ENCODE measurements at regions not wholly inside any gene's neighbourhood (a gene's known extent, or its start where the extent isn't known, plus 50 kb on each side); places are given as distances from the start of the nearest gene placed in this dataset.

DNA sequence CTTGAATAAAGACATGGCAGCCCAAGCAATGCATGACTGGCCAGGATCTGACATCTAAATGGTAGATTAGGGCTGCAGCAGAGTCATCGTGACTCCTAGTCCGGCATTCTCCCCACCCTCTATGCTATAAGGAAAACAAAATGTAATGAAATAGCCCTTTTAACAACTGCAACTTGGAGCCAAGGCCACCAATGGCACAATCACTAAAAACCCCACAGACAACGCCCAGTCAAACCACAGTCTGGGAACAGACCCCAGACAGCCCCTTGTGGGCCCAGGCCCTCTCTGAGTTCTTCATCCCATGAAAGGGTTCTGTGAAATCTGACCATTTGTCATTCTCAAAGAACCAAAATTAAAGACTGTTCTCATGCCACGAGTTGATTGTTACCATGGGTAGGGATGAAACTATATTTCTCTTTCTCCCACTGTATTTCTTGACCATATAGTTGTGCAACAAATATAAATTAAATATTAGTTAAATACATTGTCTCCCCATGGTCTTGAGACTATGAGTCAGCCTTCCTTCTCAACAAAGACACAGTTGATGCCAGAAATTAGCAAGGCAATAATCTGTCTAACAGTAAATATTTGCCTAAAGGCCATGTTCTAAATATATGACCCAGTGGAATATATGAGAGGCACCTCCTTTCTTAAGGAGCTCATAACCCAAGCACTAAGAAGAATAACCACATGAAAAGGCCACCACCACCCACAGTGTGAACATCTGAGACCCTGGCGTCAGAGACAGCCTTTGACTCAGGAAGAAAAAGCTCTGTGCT, 85.6 kb upstream of the SSTR4 start:
- Histone ChIP-seq H2AK9ac (replicated peaks; ENCODE audit: low read depth, low read length, poor library complexity) (no peak overlapping the region), H3K56ac (ENCODE audit: extremely low read depth, insufficient read depth, low read length) (no peak overlapping the region), H3K14ac (replicated peaks; ENCODE audit: low read depth, low read length) (no peak overlapping the region), H3K4me3 (ENCODE audit: insufficient read depth, low read depth, low read length) (no peak overlapping the region), H3K79me1 (ENCODE audit: low read depth in 1 of 2, low read length in 2 of 2) (no peaks in the 10 kb centered on the region), H4K8ac (ENCODE audit: low read depth in 2 of 2, low read length in 2 of 2) (no peak overlapping the region), H2BK5ac (ENCODE audit: low read depth, low read length, poor library complexity, severe bottlenecking) (no peak overlapping the region), H3K9me1 (ENCODE audit: insufficient read depth, low read length) (no peaks in the 10 kb centered on the region), H4K91ac (ENCODE audit: insufficient read depth, low read depth, low read length) (no peak overlapping the region), H2AFZ (replicated peaks; ENCODE audit: low read length, poor library complexity) (no peak overlapping the region), H2BK120ac (ENCODE audit: low read depth, low read length) (no peak overlapping the region), H3K23ac (ENCODE audit: low read depth, low read length) (no peak overlapping the region), H3K18ac (ENCODE audit: low read depth, low read length) (no peak overlapping the region), H2BK20ac (ENCODE audit: low read depth, low read length) (no peak overlapping the region), H3K4ac (ENCODE audit: low read depth, low read length) (no peak overlapping the region), H3K9ac (ENCODE audit: low read depth, low read length) (no peak overlapping the region), H2AK5ac (ENCODE audit: low read depth, low read length) (no peak overlapping the region), H3K27ac (ENCODE audit: insufficient read depth, low read length) (no peak overlapping the region), H3K9me3 (ENCODE audit: control insufficient read depth, insufficient read depth, low read length) (no peaks in the 10 kb centered on the region), H2BK15ac (ENCODE audit: low read depth, low read length) (no peak overlapping the region), H3K4me1 (ENCODE audit: control insufficient read depth, insufficient read depth, low read length) (no peaks in the 10 kb centered on the region), H3K36me3 (ENCODE audit: control insufficient read depth, insufficient read depth, low read length) (no peaks in the 10 kb centered on the region), H4K20me1 (ENCODE audit: insufficient read depth, low read length) (no peaks in the 10 kb centered on the region), H3K27me3 (ENCODE audit: control insufficient read depth, insufficient read depth, low read length) (no peaks in the 10 kb centered on the region), H4K5ac (ENCODE audit: low read depth, low read length) (no peak overlapping the region), H3K4me2 (ENCODE audit: low read depth, low read length) (no peak overlapping the region)
- TF ChIP-seq RAD21 (IDR thresholded peaks at IDR 0.05; ENCODE audit: low read length) (no peak), FOS (IDR thresholded peaks at IDR 0.05; ENCODE audit: low read depth, low read length) (no peak), MXI1 (IDR thresholded peaks at IDR 0.05; ENCODE audit: borderline replicate concordance, low read depth, low read length) (no peak), MAFK (IDR thresholded peaks at IDR 0.05; ENCODE audit: low read depth, low read length) (no peak), NFE2L2 (IDR thresholded peaks at IDR 0.05; ENCODE audit: low read depth, low read length) (no peak), CHD1 (IDR thresholded peaks at IDR 0.05; ENCODE audit: low read depth, low read length) (no peak), CEBPB (IDR thresholded peaks at IDR 0.05; ENCODE audit: low read depth, low read length) (no peak)
- TF ChIP-seq, protein P1, sequence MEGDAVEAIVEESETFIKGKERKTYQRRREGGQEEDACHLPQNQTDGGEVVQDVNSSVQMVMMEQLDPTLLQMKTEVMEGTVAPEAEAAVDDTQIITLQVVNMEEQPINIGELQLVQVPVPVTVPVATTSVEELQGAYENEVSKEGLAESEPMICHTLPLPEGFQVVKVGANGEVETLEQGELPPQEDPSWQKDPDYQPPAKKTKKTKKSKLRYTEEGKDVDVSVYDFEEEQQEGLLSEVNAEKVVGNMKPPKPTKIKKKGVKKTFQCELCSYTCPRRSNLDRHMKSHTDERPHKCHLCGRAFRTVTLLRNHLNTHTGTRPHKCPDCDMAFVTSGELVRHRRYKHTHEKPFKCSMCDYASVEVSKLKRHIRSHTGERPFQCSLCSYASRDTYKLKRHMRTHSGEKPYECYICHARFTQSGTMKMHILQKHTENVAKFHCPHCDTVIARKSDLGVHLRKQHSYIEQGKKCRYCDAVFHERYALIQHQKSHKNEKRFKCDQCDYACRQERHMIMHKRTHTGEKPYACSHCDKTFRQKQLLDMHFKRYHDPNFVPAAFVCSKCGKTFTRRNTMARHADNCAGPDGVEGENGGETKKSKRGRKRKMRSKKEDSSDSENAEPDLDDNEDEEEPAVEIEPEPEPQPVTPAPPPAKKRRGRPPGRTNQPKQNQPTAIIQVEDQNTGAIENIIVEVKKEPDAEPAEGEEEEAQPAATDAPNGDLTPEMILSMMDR (conservative IDR thresholded peaks at IDR 0.05; ENCODE audit: low read depth, low read length) = no peak
- ATAC-seq (ENCODE audit: low read depth) (no peak), DNase-seq (no peak)
- POLR2A ChIA-PET (ENCODE audit: unreplicated experiment) = no interaction called here
- intact Hi-C loops (cut with micrococcal nuclease) (no loop called here), dilution Hi-C loops (cut with HindIII; ENCODE audit: low sequenced_read_pairs, unreplicated experiment) (no loop called here), in situ Hi-C loops (cut with MboI; ENCODE audit: low sequenced_read_pairs) (no loop called here)
- no TSS peak for BruUV-seq (replicated peaks)
- WGBS, 2 experiments (ENCODE audit: extremely low coverage in 2 of 2, insufficient read length in 1 of 2) = 60% methylated on average over 1 of the region's 5 CpGs; no CpG with 5 or more reads in 1 of the 2 experiments
- CTCF ChIA-PET = no interaction called here
